T-helper 2 cell (primary cell): ENCODE measurements at regions not wholly inside any gene's neighbourhood (a gene's known extent, or its start where the extent isn't known, plus 50 kb on each side); places are given as distances from the start of the nearest gene placed in this dataset.
"Not testable (repeated sequence)": the region's sequence is repeated elsewhere in the genome, so short reads cannot be mapped to it uniquely, and the experiment has no call there.

Experiments used
- DNase-seq, 5 experiments: peaks; one replicate each; pipeline versions ENCODE4 v3.0.0 to v3.0.0-alpha.2; 2012 to 2022

DNA sequence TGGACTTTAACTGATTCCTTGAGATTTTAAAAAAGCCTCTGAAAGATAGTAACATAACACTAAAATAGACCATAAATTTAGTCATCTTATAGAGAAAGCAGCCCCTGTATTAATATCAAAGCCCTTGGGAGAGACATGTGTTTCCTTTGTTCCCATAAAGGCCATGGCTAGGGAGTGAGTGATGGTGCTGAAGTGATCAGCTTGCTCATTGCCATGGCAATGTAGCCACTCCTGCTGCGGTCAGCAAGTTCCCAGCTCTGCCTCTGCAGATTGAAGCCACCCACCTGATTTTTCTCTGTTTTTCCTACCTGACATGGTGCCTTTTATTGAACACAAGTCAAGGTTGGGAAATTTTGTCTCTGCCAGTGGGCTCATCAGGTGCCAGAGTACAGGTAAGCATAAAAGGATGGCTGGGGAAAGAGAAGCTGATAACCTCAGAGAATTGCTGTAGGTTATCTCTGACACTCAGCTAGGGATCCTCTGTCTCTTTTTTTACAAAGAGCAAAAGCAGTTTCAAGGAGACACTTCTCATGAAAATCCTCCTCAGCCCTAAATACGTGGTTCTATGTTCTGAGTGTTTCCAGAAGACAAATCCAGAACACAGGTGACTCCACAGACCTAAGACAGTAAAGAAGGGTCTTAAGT, 296.3 kb upstream of the NMUR2 start:
- no peak for DNase-seq

DNA sequence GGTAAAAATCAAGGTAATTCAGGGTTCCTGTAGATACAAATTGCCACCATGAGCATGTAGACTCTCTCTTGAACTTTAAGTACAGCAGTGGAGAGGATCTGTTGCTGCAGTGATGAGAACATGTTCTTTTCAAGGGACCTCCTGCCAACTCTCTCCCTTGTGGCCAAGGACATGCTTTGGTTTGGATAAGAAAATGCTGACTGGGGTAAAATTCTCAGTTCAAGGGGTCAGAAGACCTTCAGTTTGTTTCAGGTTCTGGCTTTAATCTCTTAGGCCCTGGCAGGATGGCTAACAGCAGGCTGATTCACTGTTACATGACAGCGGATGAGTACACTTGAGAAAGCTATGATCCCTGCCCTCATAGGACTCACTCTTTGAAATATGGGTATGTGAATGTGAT, 299.2 kb upstream of the NMUR2 start:
- no peak for DNase-seq

GRCh38 chr5:152711801-152712388, 306.8 kb upstream of the NMUR2 start:
- DNase-seq, result no peak

DNA sequence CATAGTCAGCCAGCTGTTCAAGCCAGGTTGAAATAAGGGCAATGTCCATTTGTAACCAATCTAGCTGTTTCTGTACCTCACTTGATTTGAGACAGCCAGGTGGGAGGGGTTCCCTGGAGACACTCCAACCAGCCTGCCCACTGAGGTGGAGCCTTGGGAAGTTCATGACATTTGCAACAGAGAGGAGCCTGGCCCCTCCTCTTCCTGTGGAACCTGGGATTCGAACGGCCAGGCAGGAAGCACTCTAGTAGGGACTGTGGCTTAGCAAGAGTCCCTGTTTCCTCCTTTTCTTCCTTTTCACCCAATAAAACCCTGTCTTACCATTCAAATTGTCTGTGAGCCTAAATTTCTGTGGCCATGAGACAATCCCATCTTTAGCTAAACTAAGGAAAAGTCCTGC, 312.3 kb upstream of the NMUR2 start:
- no peak for DNase-seq

DNA sequence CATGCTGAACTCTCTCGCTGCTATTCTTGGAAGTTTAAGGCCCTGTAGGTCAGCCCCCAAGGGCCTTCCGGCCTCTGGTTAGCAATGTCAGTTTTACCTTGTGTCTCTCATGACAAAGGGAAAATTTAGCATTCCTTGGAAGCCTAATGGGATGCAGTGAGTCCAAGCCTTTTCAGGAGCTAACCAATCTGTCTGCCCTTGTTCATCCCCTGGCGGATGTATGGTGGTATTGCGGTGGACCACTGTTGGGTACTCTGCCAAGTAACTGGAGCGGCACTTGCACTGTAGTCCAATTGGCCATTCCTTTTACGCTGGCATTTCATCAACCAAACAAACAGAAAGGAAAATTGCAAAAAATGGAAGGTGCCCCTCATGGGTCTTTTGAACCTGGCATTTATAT, 318.4 kb upstream of the NMUR2 start:
- DNase-seq, result no peak

DNA sequence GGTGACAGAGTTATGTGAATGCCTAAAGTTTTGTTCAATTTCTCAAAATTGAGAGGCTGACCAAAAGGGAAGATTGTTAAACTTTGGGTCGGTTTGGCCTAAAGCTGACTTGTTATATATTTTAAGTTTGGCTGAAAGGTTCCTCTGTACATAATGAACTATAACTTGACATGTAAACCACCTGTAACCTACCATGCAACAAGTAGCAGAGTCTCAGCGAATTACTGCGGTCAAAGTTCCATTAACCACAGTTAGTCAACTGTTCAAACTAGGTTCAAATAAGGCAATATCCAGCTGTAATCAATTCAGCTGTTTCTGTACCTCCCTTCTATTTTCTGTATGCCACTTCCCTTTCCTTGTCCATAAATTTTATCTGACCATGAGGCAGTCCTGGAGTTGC, 325.1 kb upstream of the NMUR2 start:
- no peak for DNase-seq

DNA sequence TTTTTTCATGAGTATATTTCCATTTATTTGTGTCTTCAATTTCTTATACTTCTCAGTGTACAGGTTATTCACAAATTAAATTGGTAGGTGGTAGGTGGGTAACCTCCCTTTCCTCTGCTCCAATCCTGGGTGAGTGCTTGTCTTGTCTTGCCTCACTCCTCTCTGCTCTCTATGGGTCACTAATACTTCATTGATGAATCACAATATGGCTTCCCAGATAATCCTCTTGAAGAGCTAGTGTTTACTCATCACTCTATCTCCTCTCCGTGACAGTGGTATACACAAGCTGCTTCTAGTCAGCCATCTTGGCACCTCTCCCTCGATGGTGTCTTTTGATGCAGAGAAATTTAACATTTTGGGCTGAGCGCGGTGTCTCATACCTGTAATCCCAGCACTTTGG, 331.8 kb upstream of the NMUR2 start:
- no peak for DNase-seq

GRCh38 chr5:152739916-152740315, 334.8 kb upstream of the NMUR2 start:
- DNase-seq, result no peak

DNA sequence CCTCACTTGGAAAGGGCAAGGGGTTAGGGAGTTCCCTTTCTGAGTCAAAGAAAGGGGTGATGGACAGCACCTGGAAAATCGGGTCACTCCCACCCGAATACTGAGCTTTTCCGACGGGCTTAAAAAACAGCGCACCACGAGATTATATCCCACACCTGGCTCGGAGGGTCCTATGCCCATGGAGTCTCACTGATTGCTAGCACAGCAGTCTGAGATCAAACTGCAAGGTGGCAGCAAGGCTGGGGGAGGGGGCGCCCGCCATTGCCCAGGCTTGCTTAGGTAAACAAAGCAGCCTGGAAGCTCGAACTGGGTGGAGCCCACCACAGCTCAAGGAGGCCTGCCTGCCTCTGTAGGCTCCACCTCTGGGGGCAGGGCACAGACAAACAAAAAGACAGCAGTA, 336.0 kb upstream of the NMUR2 start:
- not testable (repeated sequence) for DNase-seq

DNA sequence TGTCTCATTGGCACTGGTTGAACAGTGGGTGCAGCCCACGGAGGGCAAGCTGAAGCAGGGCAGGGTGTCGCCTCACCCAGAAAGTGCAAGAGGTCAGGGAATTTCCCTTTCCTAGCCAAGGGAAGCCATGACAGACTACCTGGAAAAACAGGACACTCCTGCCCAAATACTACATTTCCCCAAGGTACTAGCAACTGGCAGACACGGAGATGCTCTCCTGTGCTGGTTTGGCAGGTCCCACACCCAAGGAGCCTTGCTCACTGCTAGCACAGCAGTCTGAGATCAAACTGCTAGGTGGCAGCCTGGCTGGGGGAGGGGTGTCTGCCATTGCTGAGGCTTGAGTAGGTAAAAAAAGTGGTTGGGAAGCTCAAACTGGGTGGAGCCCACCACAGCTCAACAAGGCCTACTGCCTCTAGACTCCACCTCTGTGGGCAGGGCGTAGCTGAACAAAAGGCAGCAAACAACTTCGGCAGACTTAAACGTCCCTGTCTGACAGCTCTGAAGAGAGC, 382.7 kb upstream of the NMUR2 start:
- DNase-seq, result not testable (repeated sequence)

DNA sequence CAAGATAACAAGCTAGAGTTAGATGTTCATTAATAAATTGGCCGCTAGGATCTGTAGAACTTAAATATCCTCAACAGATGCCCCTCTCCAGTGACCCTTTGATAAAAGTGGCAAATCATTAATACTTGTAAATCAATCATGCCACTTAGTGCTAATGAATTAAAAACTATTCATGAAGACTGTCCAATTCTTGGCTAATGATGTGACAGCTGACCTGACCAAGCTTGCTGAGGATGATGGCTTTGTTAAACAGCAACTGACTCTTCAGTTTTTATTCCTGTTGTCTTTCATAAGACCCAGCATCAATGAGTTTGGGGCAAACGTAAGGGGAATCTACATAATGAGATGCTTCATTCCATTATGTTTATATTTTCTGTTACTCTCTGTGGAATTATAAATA, 396.8 kb upstream of the NMUR2 start:
- no peak for DNase-seq

DNA sequence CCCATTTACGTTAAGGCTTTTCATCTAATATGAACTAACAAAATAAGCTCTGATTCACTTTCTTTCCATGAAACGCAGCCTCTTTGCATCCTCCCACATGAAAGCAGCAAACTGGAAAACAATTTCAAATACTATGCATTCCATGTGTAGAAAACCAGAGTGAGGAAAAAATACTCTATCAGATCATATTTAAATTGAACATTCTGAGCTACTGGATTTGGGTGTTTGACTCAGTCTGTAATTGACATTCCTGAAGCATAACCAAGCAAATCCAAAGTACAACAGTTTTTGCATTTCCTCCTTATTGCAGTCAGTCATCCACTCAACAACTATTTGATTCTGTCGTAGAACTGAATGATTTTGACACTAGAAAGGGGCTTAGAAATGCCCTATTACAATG, 399.1 kb upstream of the NMUR2 start:
- no peak for DNase-seq

GRCh38 chr5:152811988-152812387, 406.9 kb upstream of the NMUR2 start:
- peak in 1 of 5 experiments; percentile 11 for DNase-seq

- no peak for DNase-seq
Observed at GRCh38 chr5:152813526-152813925, 408.4 kb upstream of the NMUR2 start.

DNA sequence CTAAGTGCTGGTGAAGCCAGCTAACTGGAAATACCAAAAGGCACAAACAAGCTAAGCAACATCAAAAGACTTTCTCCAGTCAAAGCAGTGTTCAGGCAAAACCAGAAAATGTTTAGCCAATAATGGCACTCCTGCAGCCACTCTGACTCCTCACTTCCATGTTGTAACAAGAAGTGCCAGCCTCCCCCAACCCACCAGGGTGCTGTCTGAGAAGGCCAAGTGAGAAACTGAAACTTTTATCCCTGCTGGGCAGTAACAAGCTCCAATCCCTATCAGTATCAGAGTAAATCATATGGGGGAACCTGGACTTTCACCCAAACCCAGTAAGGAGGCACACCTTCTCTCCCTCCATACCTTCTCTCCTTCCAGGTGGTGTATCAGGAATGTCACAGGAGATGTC, 414.8 kb upstream of the NMUR2 start:
- DNase-seq, result no peak

DNA sequence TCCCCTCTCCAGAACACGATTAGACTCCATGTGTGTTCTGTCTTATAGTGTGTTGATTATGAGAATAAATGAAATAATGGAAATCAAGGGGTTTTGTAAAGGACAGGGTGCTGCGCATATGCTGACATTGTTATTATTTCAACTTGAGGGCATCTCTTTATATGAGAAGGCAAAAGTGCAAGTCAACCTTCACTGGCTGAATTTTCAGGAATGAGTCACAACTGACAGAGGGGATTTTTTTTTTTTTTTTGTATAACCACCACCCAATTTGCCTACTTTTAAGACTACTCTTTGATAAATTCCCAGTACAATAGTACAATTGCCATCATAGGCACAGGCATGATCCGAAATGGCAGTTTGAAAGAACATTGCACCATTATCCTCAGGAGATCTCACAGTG, 419.2 kb upstream of the NMUR2 start:
- DNase-seq, result no peak

GRCh38 chr5:152838241-152838786, 433.2 kb upstream of the NMUR2 start:
- DNase-seq, result no peak

- no peak for DNase-seq
Observed at GRCh38 chr5:152844713-152845112, 439.6 kb upstream of the NMUR2 start.

- DNase-seq, result no peak
Observed at GRCh38 chr5:152853361-152853760, 448.3 kb upstream of the NMUR2 start.

DNA sequence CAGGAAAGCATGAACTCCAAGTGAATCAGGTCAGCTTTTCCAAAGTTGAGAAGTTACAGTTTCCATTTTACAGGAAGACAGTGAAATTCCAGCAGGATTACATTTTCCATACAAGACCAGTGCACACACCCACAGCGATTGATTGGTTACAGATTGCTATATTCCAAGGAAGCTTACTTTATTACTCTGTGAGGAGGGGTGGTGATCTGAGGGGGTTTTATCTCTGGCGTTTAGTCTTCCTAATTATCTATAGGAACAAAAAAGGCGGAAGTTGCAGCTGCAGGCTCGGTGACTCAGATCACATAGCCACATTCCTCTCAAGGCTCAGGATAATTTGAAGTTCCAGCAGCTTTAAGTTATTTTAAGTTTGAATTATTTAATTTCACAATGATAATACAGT, 450.4 kb upstream of the NMUR2 start:
- no peak for DNase-seq

DNA sequence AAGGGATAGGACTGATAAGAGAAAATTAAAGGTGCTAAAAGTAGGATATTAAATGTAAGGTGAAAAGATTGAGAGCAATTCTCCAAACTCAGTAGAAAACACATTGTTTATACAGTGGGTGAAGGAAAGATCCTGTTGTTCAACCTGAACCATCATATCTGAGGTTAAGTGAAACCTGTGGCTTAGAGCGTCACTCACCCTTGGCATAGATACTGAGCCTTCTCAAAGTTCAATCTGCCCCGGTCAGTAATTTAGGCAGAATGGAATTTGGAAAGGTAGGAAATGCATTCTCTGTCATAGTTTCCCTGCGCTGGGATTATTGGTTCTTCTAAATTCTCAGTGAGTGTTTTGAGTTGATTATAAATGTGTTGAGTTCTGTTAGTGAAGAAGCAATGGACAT, 456.2 kb upstream of the NMUR2 start:
- no peak for DNase-seq

DNA sequence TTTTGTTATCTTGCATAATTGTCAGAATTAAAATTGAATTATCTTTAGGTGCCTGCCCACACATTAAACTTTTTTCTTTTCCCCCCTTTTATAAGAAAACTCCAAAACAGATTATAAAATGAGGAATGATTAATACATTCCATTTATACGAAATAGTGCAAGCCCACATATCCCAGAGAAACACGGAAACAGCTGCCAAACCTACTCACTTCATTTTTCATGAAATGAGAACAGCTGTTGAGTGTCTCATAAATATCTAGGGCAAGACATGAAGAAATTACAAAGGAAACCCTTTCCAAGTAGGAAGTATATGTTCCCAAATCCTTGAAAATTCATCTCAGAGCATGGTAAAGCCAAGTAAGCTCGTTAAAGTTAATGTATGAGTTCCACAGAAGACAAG, 459.4 kb upstream of the NMUR2 start:
- no peak for DNase-seq

DNA sequence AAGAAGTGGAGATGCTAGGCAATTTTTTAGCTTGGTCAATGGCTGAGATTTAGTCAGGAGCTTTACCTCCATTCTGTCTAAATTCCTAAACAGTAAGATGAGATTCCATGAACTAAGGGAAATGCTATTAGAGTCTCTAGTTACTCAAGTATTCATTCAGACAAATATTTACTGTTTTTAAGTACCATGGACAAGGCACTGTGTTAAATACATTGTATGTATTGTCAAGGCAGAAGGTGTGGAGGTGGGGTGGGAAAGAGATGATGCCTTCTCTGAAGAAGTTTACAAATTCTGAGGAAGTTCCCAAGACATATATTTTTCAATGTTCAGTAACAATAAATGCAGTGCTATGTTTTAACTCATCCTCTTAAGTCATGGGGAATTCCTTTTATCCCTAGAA, 459.9 kb upstream of the NMUR2 start:
- DNase-seq, result no peak

GRCh38 chr5:152869971-152870370, 464.9 kb upstream of the NMUR2 start:
- DNase-seq, result no peak

DNA sequence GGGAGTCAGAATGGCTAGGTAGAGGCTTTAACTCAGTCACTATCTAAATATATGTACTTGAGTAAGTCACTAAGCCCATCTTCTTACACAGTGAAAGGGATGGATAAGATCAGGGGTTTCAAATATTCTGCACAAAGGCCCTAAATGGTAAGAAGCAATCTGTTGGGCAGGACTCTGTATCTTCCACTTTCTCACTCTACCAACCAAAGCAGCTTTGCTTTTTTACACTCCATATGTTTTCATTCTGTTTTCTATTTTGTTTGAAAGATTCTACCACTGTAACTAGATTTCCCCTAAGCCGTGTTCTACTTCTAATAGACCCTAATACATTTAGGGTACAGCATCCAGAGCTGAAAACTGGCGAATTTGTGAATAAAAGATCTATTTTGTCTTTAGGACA, 477.5 kb upstream of the NMUR2 start:
- no peak for DNase-seq
